ENCODE measurements at regions not wholly inside any gene's neighbourhood (a gene's known extent, or its start where the extent isn't known, plus 50 kb on each side); places are given as distances from the start of the nearest gene placed in this dataset.

DNA sequence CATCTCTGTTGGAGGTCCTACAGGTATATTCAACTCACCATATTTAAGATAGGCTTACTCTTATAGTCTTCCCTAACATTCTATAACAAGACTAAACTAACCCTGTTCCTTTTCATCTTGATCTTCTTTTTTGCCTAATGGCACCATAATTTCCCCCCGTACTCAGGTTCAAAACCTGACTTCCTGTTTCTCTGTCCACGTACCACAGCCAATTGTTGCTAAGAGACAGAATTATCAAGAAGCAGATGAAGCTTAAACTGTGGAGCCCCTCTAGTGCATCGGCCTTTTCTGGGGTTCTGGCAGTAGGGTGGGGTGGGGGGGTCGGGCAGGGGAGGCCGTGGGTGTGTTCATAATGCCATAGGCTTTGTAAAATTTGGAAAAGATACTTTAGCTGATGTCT, 109.2 kb downstream of the EVX1 start:
- TF ChIP-seq, protein P1, sequence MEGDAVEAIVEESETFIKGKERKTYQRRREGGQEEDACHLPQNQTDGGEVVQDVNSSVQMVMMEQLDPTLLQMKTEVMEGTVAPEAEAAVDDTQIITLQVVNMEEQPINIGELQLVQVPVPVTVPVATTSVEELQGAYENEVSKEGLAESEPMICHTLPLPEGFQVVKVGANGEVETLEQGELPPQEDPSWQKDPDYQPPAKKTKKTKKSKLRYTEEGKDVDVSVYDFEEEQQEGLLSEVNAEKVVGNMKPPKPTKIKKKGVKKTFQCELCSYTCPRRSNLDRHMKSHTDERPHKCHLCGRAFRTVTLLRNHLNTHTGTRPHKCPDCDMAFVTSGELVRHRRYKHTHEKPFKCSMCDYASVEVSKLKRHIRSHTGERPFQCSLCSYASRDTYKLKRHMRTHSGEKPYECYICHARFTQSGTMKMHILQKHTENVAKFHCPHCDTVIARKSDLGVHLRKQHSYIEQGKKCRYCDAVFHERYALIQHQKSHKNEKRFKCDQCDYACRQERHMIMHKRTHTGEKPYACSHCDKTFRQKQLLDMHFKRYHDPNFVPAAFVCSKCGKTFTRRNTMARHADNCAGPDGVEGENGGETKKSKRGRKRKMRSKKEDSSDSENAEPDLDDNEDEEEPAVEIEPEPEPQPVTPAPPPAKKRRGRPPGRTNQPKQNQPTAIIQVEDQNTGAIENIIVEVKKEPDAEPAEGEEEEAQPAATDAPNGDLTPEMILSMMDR (IDR thresholded peaks at IDR 0.05) = no peak
- no peak for TF ChIP-seq POLR2A (IDR thresholded peaks at IDR 0.05)
